AG20443 (cell line): ENCODE measurements at regions not wholly inside any gene's neighbourhood (a gene's known extent, or its start where the extent isn't known, plus 50 kb on each side); places are given as distances from the start of the nearest gene placed in this dataset.
"Not testable (repeated sequence)": the region's sequence is repeated elsewhere in the genome, so short reads cannot be mapped to it uniquely, and the experiment has no call there.

Source experiments
- DNase-seq: peaks from one replicate; pipeline ENCODE4 v3.0.0; 2012; ENCODE audit warnings: low spot score, mixed read lengths

GRCh38 chr4:52522093-52522492, 137.0 kb downstream of the USP46 start:
- not testable (repeated sequence) for DNase-seq

- DNase-seq = no peak
Observed at GRCh38 chr4:52529983-52530382, 129.1 kb downstream of the USP46 start.

GRCh38 chr4:52535793-52536192, 123.3 kb downstream of the USP46 start:
- no peak for DNase-seq
